ENCODE measurements at regions not wholly inside any gene's neighbourhood (a gene's known extent, or its start where the extent isn't known, plus 50 kb on each side); places are given as distances from the start of the nearest gene placed in this dataset.
A peak's percentile ranks its signal among the peaks of the same experiment; 100 is the strongest.
"Not testable (repeated sequence)": the region's sequence is repeated elsewhere in the genome, so short reads cannot be mapped to it uniquely, and the experiment has no call there.

- DNase-seq (ENCODE audit: low read depth) = no peak
Observed at GRCh38 chrX:125422986-125423385, 103.3 kb downstream of the TEX13C start.

GRCh38 chrX:125424536-125424935 lies 104.9 kb downstream of the TEX13C start:
- DNase-seq (ENCODE audit: low read depth) = no peak
- H3K4me3 ChIP-seq (ENCODE audit: low read depth, low read length) = no peak overlapping the region
- no peak for TF ChIP-seq CTCF (conservative IDR thresholded peaks at IDR 0.05; ENCODE audit: low read depth, low read length)

More at GRCh38 chrX:125422986-125423385, 103.3 kb downstream of the TEX13C start:
- no peak for TF ChIP-seq CTCF (conservative IDR thresholded peaks at IDR 0.05; ENCODE audit: low read depth, low read length)
- H3K4me3 ChIP-seq (ENCODE audit: low read depth, low read length) = no peak overlapping the region

GRCh38 chrX:125436855-125437254 lies 117.2 kb downstream of the TEX13C start:
- no peak for TF ChIP-seq CTCF (conservative IDR thresholded peaks at IDR 0.05; ENCODE audit: low read depth, low read length)
- no peak overlapping the region for H3K4me3 ChIP-seq (ENCODE audit: low read depth, low read length)
- DNase-seq (ENCODE audit: low read depth) = peak; percentile 0

DNA sequence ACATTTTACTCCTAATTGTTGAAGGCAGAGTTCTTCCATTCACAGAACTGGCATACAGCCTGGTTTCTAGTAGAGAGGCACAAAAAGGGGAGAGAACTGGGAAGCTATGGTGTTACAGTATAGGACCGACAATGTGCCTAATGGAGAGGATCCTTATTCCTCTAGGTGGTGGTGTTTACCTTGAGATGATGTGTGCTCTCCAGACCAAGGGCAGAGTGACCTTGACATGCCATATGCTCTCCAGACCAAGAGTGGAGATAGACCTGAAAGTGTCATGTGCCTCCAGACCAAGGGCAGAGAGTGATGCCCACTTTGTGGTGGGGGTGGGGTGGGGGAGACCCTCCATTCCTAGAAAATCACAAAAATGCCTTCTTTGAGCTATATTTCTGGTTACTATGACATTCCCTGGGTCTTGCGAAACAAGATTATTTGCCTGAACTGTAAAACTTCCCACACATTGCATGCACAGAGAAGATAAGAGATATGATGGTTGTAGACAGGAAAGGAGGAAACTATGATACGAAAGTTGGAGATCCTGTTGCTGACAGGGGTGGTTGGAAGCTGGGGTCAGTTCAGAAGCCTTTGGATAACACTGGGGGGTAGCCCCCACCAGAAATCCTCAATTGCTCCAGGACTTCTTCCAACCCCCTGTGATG lies 119.7 kb downstream of the TEX13C start:
- no peak overlapping the region for H3K4me3 ChIP-seq (ENCODE audit: low read depth, low read length)
- TF ChIP-seq CTCF (conservative IDR thresholded peaks at IDR 0.05; ENCODE audit: low read depth, low read length) = no peak
- no peak for DNase-seq (ENCODE audit: low read depth)

DNA sequence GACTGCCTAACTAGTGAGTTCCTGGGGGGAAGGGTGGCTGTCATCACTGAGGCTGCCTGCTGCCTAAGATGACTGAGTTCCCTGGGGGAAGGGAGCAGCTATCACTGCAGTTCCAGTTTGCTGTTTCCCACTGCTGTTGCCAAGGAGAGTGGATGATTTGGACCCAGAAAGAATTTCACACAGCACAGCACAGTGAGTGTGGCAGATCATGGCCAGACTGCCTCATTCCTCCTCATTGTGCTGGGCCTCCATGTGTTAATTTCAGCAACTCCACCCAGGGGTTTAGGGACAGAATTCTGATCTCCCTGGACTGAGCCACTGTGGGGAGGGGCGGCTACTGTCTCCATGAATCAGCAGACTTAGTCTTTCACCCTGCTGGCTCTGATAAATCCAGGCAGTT lies 125.0 kb downstream of the TEX13C start:
- no peak for DNase-seq (ENCODE audit: low read depth)
- H3K4me3 ChIP-seq (ENCODE audit: low read depth, low read length) = no peak overlapping the region
- TF ChIP-seq CTCF (conservative IDR thresholded peaks at IDR 0.05; ENCODE audit: low read depth, low read length) = no peak

GRCh38 chrX:125475482-125475881 lies 155.8 kb downstream of the TEX13C start:
- no peak for TF ChIP-seq CTCF (conservative IDR thresholded peaks at IDR 0.05; ENCODE audit: low read depth, low read length)
- no peak overlapping the region for H3K4me3 ChIP-seq (ENCODE audit: low read depth, low read length)
- DNase-seq (ENCODE audit: low read depth) = no peak

- no peak overlapping the region for H3K4me3 ChIP-seq (ENCODE audit: low read depth, low read length)
- no peak for TF ChIP-seq CTCF (conservative IDR thresholded peaks at IDR 0.05; ENCODE audit: low read depth, low read length)
Observed at GRCh38 chrX:125492439-125492838, 172.8 kb downstream of the TEX13C start.

DNA sequence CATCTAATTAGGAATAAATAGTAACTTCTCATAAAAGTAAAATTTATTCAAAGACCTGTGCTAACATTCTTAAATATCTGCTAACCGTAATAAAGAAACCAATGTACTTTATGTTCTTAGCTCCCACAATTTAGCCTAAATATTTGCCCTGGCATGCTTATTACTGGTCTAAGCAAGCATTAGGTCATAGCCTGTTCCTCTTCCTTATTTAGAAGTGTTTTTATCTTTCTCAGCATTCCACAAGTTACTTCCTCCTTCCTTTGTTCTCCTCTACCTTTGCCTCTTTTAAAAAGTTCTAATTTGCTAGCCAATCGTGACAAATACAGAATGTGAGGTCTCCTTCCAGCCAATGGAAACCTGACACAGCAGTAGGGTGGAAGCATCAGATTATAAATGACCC lies 173.3 kb downstream of the TEX13C start:
- H3K4me3 ChIP-seq (ENCODE audit: low read depth, low read length); DNase-seq (ENCODE audit: low read depth): not testable (repeated sequence)

More at GRCh38 chrX:125492439-125492838, 172.8 kb downstream of the TEX13C start:
- no peak for DNase-seq (ENCODE audit: low read depth)
